Bronchial epithelial cell (primary cell): ENCODE measurements at regions not wholly inside any gene's neighbourhood (a gene's known extent, or its start where the extent isn't known, plus 50 kb on each side); places are given as distances from the start of the nearest gene placed in this dataset.

Experiments used
- DNase-seq: peaks from one replicate; pipeline ENCODE4 v3.0.0-alpha.2; 2010; ENCODE audit warnings: low read depth
- FAIRE-seq: peaks from 2 replicates; lab custom pipeline; 2011; peaks lifted over from hg19 to GRCh38; lab: Jason Lieb, UNC
- H3K27me3 ChIP-seq: 2 replicates; pipeline ENCODE4 v1.5.1; 2011; ENCODE audit warnings: low read length; ENCODE audit not compliant: control insufficient read depth, insufficient read depth
- H3K36me3 ChIP-seq: 2 replicates; pipeline ENCODE4 v1.5.1; 2011; ENCODE audit warnings: low read length; ENCODE audit not compliant: control insufficient read depth, insufficient read depth
- H3K4me3 ChIP-seq: 2 replicates; pipeline ENCODE4 v1.5.1; 2011; ENCODE audit warnings: mild to moderate bottlenecking, low read depth, low read length, control low read depth
- CTCF ChIP-seq: IDR thresholded peaks from 2 replicates; pipeline ENCODE4 v1.5.1; 2011; ENCODE audit warnings: mild to moderate bottlenecking, moderate library complexity, low read length, control low read depth, inconsistent platforms; ENCODE audit not compliant: insufficient read depth, severe bottlenecking

- Histone ChIP-seq H3K36me3 (no peaks in the 10 kb centered on the region), H3K27me3 (peaks cover 1% of the 10 kb centered on the region), H3K4me3 (no peak overlapping the region)
- no peak for TF ChIP-seq CTCF
- DNase-seq (no peak), FAIRE-seq (no peak)
Observed at GRCh38 chr10:71052076-71052660, 160.2 kb upstream of the UNC5B start.

- DNase-seq: no peak
- Histone ChIP-seq H3K4me3 (no peak overlapping the region), H3K36me3 (no peaks in the 10 kb centered on the region), H3K27me3 (peaks cover 1% of the 10 kb centered on the region)
- FAIRE-seq: no peak
- no peak for TF ChIP-seq CTCF
Observed at GRCh38 chr10:71052708-71053107, 159.7 kb upstream of the UNC5B start.

- no peaks in the 10 kb centered on the region for H3K36me3 ChIP-seq
- H3K27me3 ChIP-seq: peaks cover 1% of the 10 kb centered on the region
- DNase-seq: no peak
- no peak for FAIRE-seq
- TF ChIP-seq CTCF: no peak
- H3K4me3 ChIP-seq: no peak overlapping the region
Observed at GRCh38 chr10:71053169-71053895, 159.0 kb upstream of the UNC5B start.

- Histone ChIP-seq H3K27me3 (no peaks in the 10 kb centered on the region), H3K4me3 (no peak overlapping the region), H3K36me3 (no peaks in the 10 kb centered on the region)
- no peak for TF ChIP-seq CTCF
- DNase-seq (no peak), FAIRE-seq (no peak)
Observed at GRCh38 chr10:71058308-71058707, 154.1 kb upstream of the UNC5B start.

- DNase-seq: no peak
- no peaks in the 10 kb centered on the region for H3K27me3 ChIP-seq
- TF ChIP-seq CTCF: no peak
- H3K4me3 ChIP-seq: no peak overlapping the region
- no peaks in the 10 kb centered on the region for H3K36me3 ChIP-seq
- FAIRE-seq: no peak
Observed at GRCh38 chr10:71059054-71059818, 153.1 kb upstream of the UNC5B start.
